Cardiac muscle cell (in vitro differentiated cells and primary cell): ENCODE measurements at regions not wholly inside any gene's neighbourhood (a gene's known extent, or its start where the extent isn't known, plus 50 kb on each side); places are given as distances from the start of the nearest gene placed in this dataset.

Source experiments
- DNase-seq, 2 donors: peaks; one replicate each; pipeline versions ENCODE4 v3.0.0 to v3.0.0-alpha.2; 2010 to 2017; ENCODE audit warnings: low read depth in 1 of 2, low spot score in 1 of 2
- H3K27ac ChIP-seq: fragments of 200-600 bp; sonication (generic); 2 replicates; pipeline ENCODE4 v1.5.1; 2016
- H3K27me3 ChIP-seq: fragments of 200-600 bp; sonication (generic); 2 replicates; pipeline ENCODE4 v1.6.0; 2016; ENCODE audit warnings: control low read depth
- H3K36me3 ChIP-seq: fragments of 200-600 bp; sonication (generic); 2 replicates; pipeline ENCODE4 v1.5.1; 2016; ENCODE audit warnings: control low read depth
- H3K4me1 ChIP-seq: fragments of 200-600 bp; sonication (generic); 2 replicates; pipeline ENCODE4 v1.8.1; 2017; ENCODE audit warnings: low read depth, mild to moderate bottlenecking, mixed run types
- H3K4me3 ChIP-seq: fragments of 200-600 bp; sonication (generic); 2 replicates; pipeline ENCODE4 v1.5.1; 2016; ENCODE audit warnings: mild to moderate bottlenecking
- H3K9me3 ChIP-seq: fragments of 200-600 bp; sonication (generic); 2 replicates; pipeline ENCODE4 v1.5.1; 2017; ENCODE audit warnings: low read depth, mild to moderate bottlenecking, control low read depth
- TF ChIP-seq, protein P1 (sequence below): IDR thresholded peaks from 2 replicates; pipeline ENCODE4 v1.5.1; 2012; ENCODE audit warnings: low read depth, mild to moderate bottlenecking, low read length

DNA sequence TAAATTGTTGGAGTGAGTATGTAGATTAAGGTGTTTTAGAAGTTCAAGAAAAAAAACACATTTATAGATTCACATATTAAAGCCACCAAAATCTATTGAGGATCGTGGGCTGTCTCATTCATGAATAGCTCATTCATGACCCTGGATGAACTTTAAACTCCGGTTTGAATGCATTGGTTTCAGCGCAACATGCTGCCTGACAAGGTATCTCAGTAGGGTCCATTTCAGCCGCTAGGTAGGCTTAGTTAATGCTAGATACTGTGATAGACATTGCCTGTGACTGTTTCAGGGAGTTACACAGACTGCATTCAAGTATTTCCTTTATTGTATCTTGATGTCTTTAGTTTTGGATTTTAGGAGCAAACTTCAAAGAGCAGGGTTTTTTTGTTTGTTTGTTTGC lies 140.5 kb upstream of the POGK start:
- H3K36me3 ChIP-seq, result no peaks in the 10 kb centered on the region
- peaks cover 4% of the 10 kb centered on the region for H3K4me1 ChIP-seq
- no peak for DNase-seq
- no peak overlapping the region for H3K27ac ChIP-seq
- TF ChIP-seq, protein P1, sequence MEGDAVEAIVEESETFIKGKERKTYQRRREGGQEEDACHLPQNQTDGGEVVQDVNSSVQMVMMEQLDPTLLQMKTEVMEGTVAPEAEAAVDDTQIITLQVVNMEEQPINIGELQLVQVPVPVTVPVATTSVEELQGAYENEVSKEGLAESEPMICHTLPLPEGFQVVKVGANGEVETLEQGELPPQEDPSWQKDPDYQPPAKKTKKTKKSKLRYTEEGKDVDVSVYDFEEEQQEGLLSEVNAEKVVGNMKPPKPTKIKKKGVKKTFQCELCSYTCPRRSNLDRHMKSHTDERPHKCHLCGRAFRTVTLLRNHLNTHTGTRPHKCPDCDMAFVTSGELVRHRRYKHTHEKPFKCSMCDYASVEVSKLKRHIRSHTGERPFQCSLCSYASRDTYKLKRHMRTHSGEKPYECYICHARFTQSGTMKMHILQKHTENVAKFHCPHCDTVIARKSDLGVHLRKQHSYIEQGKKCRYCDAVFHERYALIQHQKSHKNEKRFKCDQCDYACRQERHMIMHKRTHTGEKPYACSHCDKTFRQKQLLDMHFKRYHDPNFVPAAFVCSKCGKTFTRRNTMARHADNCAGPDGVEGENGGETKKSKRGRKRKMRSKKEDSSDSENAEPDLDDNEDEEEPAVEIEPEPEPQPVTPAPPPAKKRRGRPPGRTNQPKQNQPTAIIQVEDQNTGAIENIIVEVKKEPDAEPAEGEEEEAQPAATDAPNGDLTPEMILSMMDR, result no peak
- H3K9me3 ChIP-seq, result no peaks in the 10 kb centered on the region
- no peaks in the 10 kb centered on the region for H3K27me3 ChIP-seq
- no peak overlapping the region for H3K4me3 ChIP-seq

DNA sequence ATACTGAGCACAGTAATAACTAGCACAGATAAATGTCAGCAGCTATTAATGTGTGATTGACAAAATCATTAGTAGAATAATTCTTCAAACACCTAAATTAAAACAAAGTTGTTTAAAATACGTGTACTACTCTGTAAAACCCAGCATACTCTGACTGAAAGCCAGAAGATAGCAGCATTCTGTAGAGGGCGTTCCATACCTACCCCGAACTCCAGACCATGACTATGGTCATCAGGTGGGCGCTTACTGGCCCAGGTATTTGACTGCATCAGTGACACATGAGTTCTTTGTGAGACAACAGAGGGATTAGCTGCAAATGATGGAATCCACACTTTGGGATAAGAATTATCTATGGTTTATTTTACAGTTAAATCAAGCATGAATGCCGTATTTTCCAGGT lies 139.7 kb upstream of the POGK start:
- Histone ChIP-seq H3K36me3 (no peaks in the 10 kb centered on the region), H3K9me3 (no peaks in the 10 kb centered on the region), H3K4me3 (no peak overlapping the region), H3K27me3 (no peaks in the 10 kb centered on the region), H3K4me1 (peaks cover 9% of the 10 kb centered on the region), H3K27ac (no peak overlapping the region)
- TF ChIP-seq, protein P1, result no peak
- no peak for DNase-seq

DNA sequence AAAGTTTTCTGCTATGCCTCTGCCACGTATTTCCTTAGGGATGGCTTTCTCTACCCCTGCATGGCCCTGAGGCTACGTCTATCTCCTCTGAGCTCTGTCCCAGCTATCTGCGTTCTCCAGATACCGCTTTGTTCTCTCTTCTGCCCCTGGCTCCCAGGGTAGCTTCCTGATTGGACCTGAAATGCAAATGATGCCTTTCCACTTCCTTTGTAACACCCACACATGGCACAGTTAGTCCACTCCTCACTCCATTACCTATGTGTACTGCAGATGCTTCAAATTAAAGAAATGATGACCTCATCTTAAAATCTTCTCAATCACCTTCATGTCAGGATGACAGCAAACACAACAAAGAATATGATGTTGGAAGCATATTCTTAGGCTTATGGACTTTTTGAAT lies 138.6 kb upstream of the POGK start:
- no peak overlapping the region for H3K4me3 ChIP-seq
- H3K4me1 ChIP-seq, result peaks cover 16% of the 10 kb centered on the region
- TF ChIP-seq, protein P1, result no peak
- DNase-seq, result no peak
- H3K36me3 ChIP-seq, result no peaks in the 10 kb centered on the region
- no peaks in the 10 kb centered on the region for H3K27me3 ChIP-seq
- H3K9me3 ChIP-seq, result no peaks in the 10 kb centered on the region
- no peak overlapping the region for H3K27ac ChIP-seq

DNA sequence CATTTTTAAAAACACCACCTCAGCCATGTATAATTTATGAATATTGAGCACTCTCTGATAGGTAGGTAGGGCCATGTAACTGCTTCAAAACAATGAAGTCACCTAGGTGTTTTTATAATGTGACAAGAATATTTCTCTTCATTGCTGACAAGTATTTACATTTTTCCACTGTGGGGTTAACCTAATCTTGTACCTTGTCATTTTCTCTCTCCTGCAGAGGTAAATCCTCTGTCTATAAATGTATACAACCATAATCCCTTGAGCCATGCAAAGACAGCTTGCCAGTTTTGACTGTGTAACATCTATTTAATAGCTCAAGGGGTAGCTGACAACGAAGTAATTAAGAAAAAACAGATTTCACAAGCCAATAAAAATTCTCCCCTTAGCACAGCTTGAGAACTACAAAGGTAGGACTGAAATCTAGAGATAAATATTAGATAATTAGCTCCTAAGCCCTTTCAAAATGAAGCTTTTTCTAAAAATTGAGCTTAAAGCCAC lies 137.6 kb upstream of the POGK start:
- H3K36me3 ChIP-seq, result no peaks in the 10 kb centered on the region
- H3K9me3 ChIP-seq, result no peaks in the 10 kb centered on the region
- H3K27ac ChIP-seq, result no peak overlapping the region
- no peak for DNase-seq
- no peak overlapping the region for H3K4me3 ChIP-seq
- H3K27me3 ChIP-seq, result no peaks in the 10 kb centered on the region
- TF ChIP-seq, protein P1, result no peak
- H3K4me1 ChIP-seq, result peaks cover 19% of the 10 kb centered on the region

DNA sequence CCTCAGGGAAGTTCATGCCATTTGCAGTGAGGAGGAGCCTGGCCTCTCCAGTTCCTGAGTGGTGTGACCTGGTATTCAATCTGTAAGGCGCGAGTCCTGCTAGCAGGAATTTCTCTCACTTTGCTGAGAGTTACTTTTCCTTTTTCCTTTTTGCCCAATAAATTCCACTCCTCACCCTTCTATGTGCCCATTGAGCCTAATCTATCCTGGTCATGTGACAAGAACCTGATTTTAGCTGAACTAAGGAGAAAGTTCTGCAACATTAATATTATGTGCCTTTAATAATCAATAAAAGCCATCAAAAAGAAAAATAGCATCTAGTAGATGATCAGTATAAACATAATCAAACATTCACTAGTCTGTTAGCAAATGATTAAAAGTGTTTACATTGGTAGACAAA lies 136.1 kb upstream of the POGK start:
- Histone ChIP-seq H3K4me1 (peaks cover 19% of the 10 kb centered on the region), H3K36me3 (no peaks in the 10 kb centered on the region), H3K27ac (no peak overlapping the region), H3K4me3 (no peak overlapping the region), H3K27me3 (no peaks in the 10 kb centered on the region), H3K9me3 (no peaks in the 10 kb centered on the region)
- no peak for DNase-seq
- TF ChIP-seq, protein P1, result no peak
